Lower leg skin (tissue), 4 donors: ENCODE measurements at regions not wholly inside any gene's neighbourhood (a gene's known extent, or its start where the extent isn't known, plus 50 kb on each side); places are given as distances from the start of the nearest gene placed in this dataset.

Experiments used
- DNase-seq, 2 donors: peaks; one replicate each; pipeline ENCODE4 v3.0.0-alpha.2; 2019; ENCODE audit warnings: low spot score in 2 of 2
- H3K4me3 ChIP-seq: fragments of 200-600 bp; sonication (generic); 2 replicates; pipeline ENCODE4 v1.5.1; 2017; ENCODE audit warnings: mild to moderate bottlenecking, low read depth; ENCODE audit not compliant: poor library complexity, severe bottlenecking
- POLR2A ChIP-seq, 2 donors: fragments of 450-650 bp; IDR thresholded peaks; one replicate each; pipeline ENCODE4 v1.6.1; 2016 to 2017; ENCODE audit warnings: antibody characterized with exemption in 2 of 2, mild to moderate bottlenecking in 1 of 2, moderate library complexity in 1 of 2
- WGBS, 2 donors: methylation state at CpG; one replicate each; pipeline ENCODE4 v1.1.5; 2018; 5-methylcytosine and 5-hydroxymethylcytosine counted together
- intact Hi-C: fragments of 100-400 bp; cut with DNase I; formaldehyde crosslinking; loops from one replicate; pipeline ENCODE4 v1.15.0; 2023; ENCODE audit warnings: low total_unique reads
- TF ChIP-seq, protein P1 (sequence below), 3 donors: fragments of 450-650 bp; IDR thresholded peaks; one replicate each; pipeline ENCODE4 v1.5.1; 2016; ENCODE audit warnings: antibody characterized with exemption in 3 of 3, mild to moderate bottlenecking in 3 of 3, moderate library complexity in 2 of 3

DNA sequence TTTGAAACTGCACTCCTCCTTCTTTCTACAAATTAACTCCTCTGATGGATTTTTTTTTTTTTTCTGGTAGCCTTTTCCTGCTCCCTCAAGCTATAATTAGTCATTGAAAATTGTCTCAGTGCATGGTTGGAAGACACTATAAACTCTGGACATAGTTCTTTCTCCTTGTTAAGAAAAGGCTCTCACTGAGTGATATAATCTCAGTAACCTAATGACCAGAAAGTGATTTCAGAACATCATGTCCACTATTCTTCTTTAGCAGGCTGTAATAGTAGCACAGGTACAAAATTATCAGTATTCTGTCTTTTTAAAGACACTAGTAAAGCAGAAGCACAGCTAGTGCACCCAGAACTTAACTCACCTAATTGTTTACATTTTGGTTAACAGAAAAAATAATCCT lies 752.6 kb upstream of the PHF14 start:
- no peak for DNase-seq
- TF ChIP-seq, protein P1, sequence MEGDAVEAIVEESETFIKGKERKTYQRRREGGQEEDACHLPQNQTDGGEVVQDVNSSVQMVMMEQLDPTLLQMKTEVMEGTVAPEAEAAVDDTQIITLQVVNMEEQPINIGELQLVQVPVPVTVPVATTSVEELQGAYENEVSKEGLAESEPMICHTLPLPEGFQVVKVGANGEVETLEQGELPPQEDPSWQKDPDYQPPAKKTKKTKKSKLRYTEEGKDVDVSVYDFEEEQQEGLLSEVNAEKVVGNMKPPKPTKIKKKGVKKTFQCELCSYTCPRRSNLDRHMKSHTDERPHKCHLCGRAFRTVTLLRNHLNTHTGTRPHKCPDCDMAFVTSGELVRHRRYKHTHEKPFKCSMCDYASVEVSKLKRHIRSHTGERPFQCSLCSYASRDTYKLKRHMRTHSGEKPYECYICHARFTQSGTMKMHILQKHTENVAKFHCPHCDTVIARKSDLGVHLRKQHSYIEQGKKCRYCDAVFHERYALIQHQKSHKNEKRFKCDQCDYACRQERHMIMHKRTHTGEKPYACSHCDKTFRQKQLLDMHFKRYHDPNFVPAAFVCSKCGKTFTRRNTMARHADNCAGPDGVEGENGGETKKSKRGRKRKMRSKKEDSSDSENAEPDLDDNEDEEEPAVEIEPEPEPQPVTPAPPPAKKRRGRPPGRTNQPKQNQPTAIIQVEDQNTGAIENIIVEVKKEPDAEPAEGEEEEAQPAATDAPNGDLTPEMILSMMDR (IDR thresholded peaks at IDR 0.05) = no peak
- TF ChIP-seq POLR2A (IDR thresholded peaks at IDR 0.05) = no peak
- H3K4me3 ChIP-seq = no peak overlapping the region
- intact Hi-C loops = no loop called here

- WGBS, 2 donors = 65 to 66% methylated on average over 2 of the region's 2 CpGs
- DNase-seq = no peak
- intact Hi-C loops = no loop called here
- TF ChIP-seq, protein P1 (IDR thresholded peaks at IDR 0.05) = no peak
- no peak for TF ChIP-seq POLR2A (IDR thresholded peaks at IDR 0.05)
- no peak overlapping the region for H3K4me3 ChIP-seq
These were observed 750.7 kb upstream of the PHF14 start for GRCh38 chr7:10222976-10223375.

GRCh38 chr7:10225275-10225674 lies 748.4 kb upstream of the PHF14 start:
- H3K4me3 ChIP-seq = no peak overlapping the region
- WGBS, 2 donors = 55 to 56% methylated on average over 1 of the region's 1 CpG
- no peak for DNase-seq
- intact Hi-C loops = no loop called here
- TF ChIP-seq, protein P1 (IDR thresholded peaks at IDR 0.05) = no peak
- TF ChIP-seq POLR2A (IDR thresholded peaks at IDR 0.05) = no peak

DNA sequence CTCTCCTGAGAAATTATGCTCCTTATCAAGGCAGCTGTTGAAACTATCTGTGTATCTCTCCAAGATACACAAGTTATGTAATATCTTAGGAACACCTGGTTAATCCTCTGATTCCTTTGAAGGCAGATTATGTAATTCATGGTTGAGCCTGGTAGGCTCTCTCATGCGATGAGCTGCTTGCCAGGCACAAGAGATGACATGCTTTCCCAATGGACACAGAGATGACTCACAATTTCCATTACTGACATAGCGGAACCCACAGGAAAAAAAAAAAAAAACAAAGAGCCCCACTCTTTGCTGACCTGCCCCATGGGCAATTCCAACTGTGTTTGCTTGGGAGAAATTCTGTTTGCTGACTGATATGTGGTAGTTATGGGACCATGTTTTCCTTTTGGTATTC lies 736.4 kb upstream of the PHF14 start:
- no peak overlapping the region for H3K4me3 ChIP-seq
- DNase-seq = no peak
- 44 to 58% methylated on average over 2 of the region's 2 CpGs for WGBS, 2 donors
- intact Hi-C loops = no loop called here
- TF ChIP-seq, protein P1 (IDR thresholded peaks at IDR 0.05) = no peak
- no peak for TF ChIP-seq POLR2A (IDR thresholded peaks at IDR 0.05)

DNA sequence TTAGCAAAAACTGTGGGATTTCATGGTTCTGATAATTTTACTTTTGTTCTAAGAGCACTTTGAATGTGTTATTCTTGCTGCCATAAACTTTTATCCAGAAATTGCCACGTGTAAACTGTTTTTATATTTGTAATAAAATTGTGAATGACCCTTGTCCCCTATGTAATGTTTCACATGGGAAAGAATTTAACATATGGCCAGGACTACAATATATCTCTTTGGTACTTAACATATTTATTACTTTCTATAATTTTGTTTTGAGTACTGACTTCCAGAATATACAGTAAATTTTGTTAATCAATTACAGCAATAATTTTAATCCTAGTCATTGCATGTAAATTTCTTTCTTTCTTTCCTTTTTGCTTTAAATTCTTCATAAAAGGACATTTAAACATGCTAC lies 735.0 kb upstream of the PHF14 start:
- H3K4me3 ChIP-seq = no peak overlapping the region
- TF ChIP-seq POLR2A (IDR thresholded peaks at IDR 0.05) = no peak
- TF ChIP-seq, protein P1 (IDR thresholded peaks at IDR 0.05) = no peak
- 61 to 67% methylated on average over 1 of the region's 1 CpG for WGBS, 2 donors
- intact Hi-C loops = no loop called here
- no peak for DNase-seq

DNA sequence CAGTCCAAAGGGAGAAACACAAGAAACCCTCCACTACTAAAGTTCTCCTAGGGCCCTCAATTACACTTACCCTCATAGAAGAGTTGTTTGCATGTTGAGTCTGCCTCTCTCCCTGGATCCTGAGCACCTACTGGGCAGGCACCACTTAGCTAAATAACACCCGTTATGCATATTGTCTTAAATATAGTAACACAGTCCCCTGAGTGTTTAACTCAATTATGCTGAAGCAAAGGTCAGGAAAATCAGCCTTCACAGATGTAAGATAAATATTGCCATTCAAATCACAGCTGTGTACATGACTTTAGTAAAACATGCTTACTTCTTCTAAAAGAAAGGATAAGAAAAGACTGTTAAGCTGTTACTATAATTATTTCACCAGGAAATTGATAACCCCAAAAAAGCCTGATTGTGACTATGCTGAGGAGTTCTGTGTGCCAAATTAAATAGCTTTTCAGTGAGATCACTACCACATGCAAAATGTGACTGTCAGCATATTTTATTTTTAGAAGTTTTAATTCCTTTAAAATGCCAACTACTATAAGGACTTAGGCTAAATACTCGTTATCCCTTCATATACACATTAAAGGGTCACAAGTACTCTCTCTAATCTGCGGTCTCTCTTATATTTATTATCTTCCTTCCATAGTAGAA lies 733.9 kb upstream of the PHF14 start:
- H3K4me3 ChIP-seq = no peak overlapping the region
- TF ChIP-seq POLR2A (IDR thresholded peaks at IDR 0.05) = no peak
- TF ChIP-seq, protein P1 (IDR thresholded peaks at IDR 0.05) = no peak
- intact Hi-C loops = no loop called here
- WGBS, 2 donors = 42 to 47% methylated on average over 3 of the region's 3 CpGs
- no peak for DNase-seq
